Vagina (tissue), 2 donors: ENCODE measurements at regions not wholly inside any gene's neighbourhood (a gene's known extent, or its start where the extent isn't known, plus 50 kb on each side); places are given as distances from the start of the nearest gene placed in this dataset.

Experiments used
- DNase-seq, 2 donors: peaks; one replicate each; pipeline ENCODE4 v3.0.0-alpha.2; 2017; ENCODE audit errors: extremely low spot score in 2 of 2
- H3K27ac ChIP-seq: fragments of 200-600 bp; sonication (generic); one replicate; pipeline ENCODE4 v1.5.1; 2019
- H3K27me3 ChIP-seq: fragments of 200-600 bp; sonication (generic); one replicate; pipeline ENCODE4 v1.5.1; 2019
- H3K36me3 ChIP-seq, 2 donors: fragments of 200-600 bp; sonication (generic); one replicate each; pipeline ENCODE4 v1.5.1; 2017 to 2019
- H3K4me1 ChIP-seq: fragments of 200-600 bp; sonication (generic); one replicate; pipeline ENCODE4 v1.5.1; 2019
- H3K4me3 ChIP-seq, 2 donors: fragments of 200-600 bp; sonication (generic); 1 replicate in 1 of 2; 2 replicates in 1 of 2; pipeline ENCODE4 v1.5.1; 2016 to 2019
- H3K9me3 ChIP-seq: fragments of 200-600 bp; sonication (generic); one replicate; pipeline ENCODE4 v1.5.1; 2019
- CTCF ChIP-seq, 3 experiments: fragments of 450-650 bp in 2 of 3; fragments of 200-600 bp in 1 of 3; sonication (generic) in 1 of 3; IDR thresholded peaks; one replicate each; pipeline ENCODE4 v1.5.1; 2017 to 2019; ENCODE audit warnings: antibody characterized with exemption in 3 of 3, mild to moderate bottlenecking in 2 of 3, moderate library complexity in 2 of 3
- POLR2A ChIP-seq, 2 donors: fragments of 450-650 bp; IDR thresholded peaks; one replicate each; pipeline ENCODE4 v1.6.1; 2017; ENCODE audit warnings: antibody characterized with exemption in 2 of 2, mild to moderate bottlenecking in 2 of 2, moderate library complexity in 2 of 2
- POLR2AphosphoS5 ChIP-seq, 2 donors: sonication (generic); formaldehyde crosslinking; IDR thresholded peaks; one replicate each; pipeline ENCODE4 v1.9.0; 2017; ENCODE audit warnings: antibody characterized with exemption in 2 of 2, mild to moderate bottlenecking in 2 of 2, low read depth in 1 of 2; ENCODE audit not compliant: insufficient read depth in 1 of 2
- intact Hi-C: fragments of 100-400 bp; cut with DNase I; formaldehyde crosslinking; loops from one replicate; pipeline ENCODE4 v1.15.1; 2023

DNA sequence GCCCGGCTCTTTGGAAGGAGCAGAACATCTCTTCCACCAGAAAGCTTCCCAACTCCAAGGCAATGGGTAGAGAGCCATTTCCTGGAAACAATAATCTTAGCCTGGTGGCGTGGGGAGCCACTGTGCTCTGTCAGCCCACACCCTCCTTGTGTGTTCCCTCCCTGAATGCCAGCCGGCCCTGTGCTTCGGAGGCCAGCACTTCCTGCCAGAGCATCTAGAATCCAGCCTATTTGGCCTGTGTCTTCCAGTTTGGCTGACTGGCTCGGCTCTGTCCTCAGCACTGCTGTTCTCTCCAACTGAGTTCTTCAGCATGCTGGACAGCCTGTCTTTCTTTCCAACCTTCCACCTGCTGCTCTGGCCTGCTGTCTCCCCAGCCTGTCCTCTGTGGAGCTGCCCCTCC lies 349.3 kb downstream of the MFSD1 start:
- H3K27me3 ChIP-seq, result no peaks in the 10 kb centered on the region
- no peak overlapping the region for H3K27ac ChIP-seq
- H3K4me3 ChIP-seq, result no peak overlapping the region
- H3K36me3 ChIP-seq, result no peaks in the 10 kb centered on the region
- no peaks in the 10 kb centered on the region for H3K9me3 ChIP-seq
- H3K4me1 ChIP-seq, result no peaks in the 10 kb centered on the region
- no peak for DNase-seq
- intact Hi-C loops, result no loop called here
- TF ChIP-seq CTCF (IDR thresholded peaks at IDR 0.05), result no peak
- TF ChIP-seq POLR2AphosphoS5 (IDR thresholded peaks at IDR 0.05; ENCODE audit: insufficient read depth in 1 of 2, low read depth in 1 of 2), result no peak
- no peak for TF ChIP-seq POLR2A (IDR thresholded peaks at IDR 0.05)

DNA sequence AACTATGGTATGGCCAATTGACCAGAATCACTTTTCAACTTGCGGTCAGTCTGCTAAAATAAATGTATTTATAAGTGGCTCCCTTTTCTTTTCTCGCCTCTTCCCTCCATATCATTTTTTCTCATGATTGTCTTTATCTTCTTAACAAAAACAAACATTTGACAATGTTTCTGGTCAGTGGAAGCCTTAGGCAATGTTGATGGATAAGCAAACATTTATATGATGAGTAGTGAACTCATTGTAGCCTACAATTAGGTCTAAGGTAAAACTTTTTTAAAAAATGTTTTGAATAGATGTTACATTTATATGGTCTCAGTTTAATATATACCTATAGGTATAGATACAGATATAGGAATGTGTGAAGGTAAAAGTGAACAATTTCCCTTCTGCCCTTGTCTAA lies 355.4 kb downstream of the MFSD1 start:
- Histone ChIP-seq H3K27me3 (no peaks in the 10 kb centered on the region), H3K4me1 (no peaks in the 10 kb centered on the region), H3K36me3 (no peaks in the 10 kb centered on the region), H3K9me3 (no peaks in the 10 kb centered on the region), H3K4me3 (no peak overlapping the region), H3K27ac (no peak overlapping the region)
- TF ChIP-seq POLR2AphosphoS5 (IDR thresholded peaks at IDR 0.05; ENCODE audit: insufficient read depth in 1 of 2, low read depth in 1 of 2), result no peak
- TF ChIP-seq CTCF (IDR thresholded peaks at IDR 0.05), result no peak
- no peak for TF ChIP-seq POLR2A (IDR thresholded peaks at IDR 0.05)
- intact Hi-C loops, result no loop called here
- DNase-seq, result no peak

DNA sequence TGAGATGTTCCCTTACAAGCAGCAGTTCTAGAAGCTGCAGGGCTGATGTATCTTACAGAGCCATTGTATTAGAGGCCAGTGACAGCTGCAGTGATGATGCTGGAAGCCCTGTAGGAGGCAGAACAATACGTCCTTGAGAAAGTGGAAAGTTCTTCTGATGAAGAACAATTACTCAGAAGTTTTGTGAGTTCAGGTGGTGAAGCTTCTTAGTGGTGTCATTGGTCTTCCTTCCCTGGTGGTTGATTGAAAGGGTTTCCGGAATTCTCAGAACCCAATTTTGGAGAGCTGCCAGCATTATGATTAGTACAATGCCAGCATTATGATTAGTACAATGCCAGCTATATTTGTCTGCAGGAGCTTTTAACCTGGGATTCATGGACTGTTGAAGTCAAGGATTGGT lies 356.4 kb downstream of the MFSD1 start:
- no peaks in the 10 kb centered on the region for H3K9me3 ChIP-seq
- no peaks in the 10 kb centered on the region for H3K4me1 ChIP-seq
- intact Hi-C loops, result no loop called here
- H3K36me3 ChIP-seq, result no peaks in the 10 kb centered on the region
- H3K4me3 ChIP-seq, result no peak overlapping the region
- TF ChIP-seq CTCF (IDR thresholded peaks at IDR 0.05), result no peak
- TF ChIP-seq POLR2A (IDR thresholded peaks at IDR 0.05), result no peak
- no peak for TF ChIP-seq POLR2AphosphoS5 (IDR thresholded peaks at IDR 0.05; ENCODE audit: insufficient read depth in 1 of 2, low read depth in 1 of 2)
- no peaks in the 10 kb centered on the region for H3K27me3 ChIP-seq
- no peak for DNase-seq
- H3K27ac ChIP-seq, result no peak overlapping the region

DNA sequence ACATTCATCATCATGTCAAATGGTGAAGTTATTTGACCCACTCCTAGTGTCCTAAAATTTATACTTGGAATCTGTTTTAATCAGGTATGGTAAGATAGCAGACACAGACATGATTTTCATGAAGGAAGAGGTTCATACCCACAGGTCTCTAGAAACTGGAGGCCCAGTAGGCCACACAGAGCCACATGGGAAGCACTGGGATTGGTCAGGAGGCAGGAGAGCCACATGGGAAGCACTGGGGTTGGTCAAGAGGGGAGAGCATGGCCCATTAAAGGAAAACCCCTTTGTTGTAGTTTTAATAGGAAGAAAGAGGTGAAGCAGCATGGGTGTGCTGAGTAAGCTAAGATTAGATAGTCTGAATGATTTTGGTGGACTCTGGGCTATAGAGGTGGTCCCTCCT lies 356.9 kb downstream of the MFSD1 start:
- Histone ChIP-seq H3K4me1 (no peaks in the 10 kb centered on the region), H3K27me3 (no peaks in the 10 kb centered on the region), H3K9me3 (no peaks in the 10 kb centered on the region), H3K27ac (no peak overlapping the region), H3K4me3 (no peak overlapping the region), H3K36me3 (no peaks in the 10 kb centered on the region)
- TF ChIP-seq CTCF (IDR thresholded peaks at IDR 0.05) (no peak), POLR2A (IDR thresholded peaks at IDR 0.05) (no peak), POLR2AphosphoS5 (IDR thresholded peaks at IDR 0.05; ENCODE audit: insufficient read depth in 1 of 2, low read depth in 1 of 2) (no peak)
- intact Hi-C loops, result no loop called here
- no peak for DNase-seq

DNA sequence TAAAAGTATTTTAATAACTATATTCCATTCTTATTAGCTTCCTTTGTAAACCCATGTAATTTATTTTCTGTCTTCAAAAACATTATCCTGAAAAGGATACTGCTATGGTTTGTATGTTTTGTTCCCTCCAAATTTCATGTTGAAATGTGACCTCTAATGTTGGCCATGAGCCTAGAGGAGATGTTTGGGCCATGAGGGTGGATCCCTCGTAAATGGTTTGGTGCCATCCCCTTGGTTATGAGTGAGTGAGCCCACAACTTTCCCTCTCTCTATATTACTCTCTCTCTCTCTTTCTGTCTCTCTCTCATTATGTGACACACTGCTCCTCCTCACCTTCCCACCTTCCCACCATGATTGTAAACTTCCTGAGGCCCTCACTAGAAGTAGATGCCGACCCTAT lies 357.7 kb downstream of the MFSD1 start:
- Histone ChIP-seq H3K27ac (no peak overlapping the region), H3K4me3 (no peak overlapping the region), H3K27me3 (no peaks in the 10 kb centered on the region), H3K4me1 (no peaks in the 10 kb centered on the region), H3K36me3 (no peaks in the 10 kb centered on the region), H3K9me3 (no peaks in the 10 kb centered on the region)
- no peak for DNase-seq
- intact Hi-C loops, result no loop called here
- TF ChIP-seq POLR2A (IDR thresholded peaks at IDR 0.05), result no peak
- no peak for TF ChIP-seq CTCF (IDR thresholded peaks at IDR 0.05)
- no peak for TF ChIP-seq POLR2AphosphoS5 (IDR thresholded peaks at IDR 0.05; ENCODE audit: insufficient read depth in 1 of 2, low read depth in 1 of 2)
